OCI-LY7 (cell line): ENCODE measurements at regions not wholly inside any gene's neighbourhood (a gene's known extent, or its start where the extent isn't known, plus 50 kb on each side); places are given as distances from the start of the nearest gene placed in this dataset.

Source experiments
- BruUV-seq: library from RNA; stranded (reverse); fragments of 400-500 nt; replicated peaks from 2 replicates; lab custom pipeline; 2021; lab: Mats Ljungman, UMichigan
- CTCF ChIA-PET: fragments of 300-600 bp; sonication (Branson Sonifier 250); formaldehyde crosslinking; loops from one replicate; lab custom pipeline; 2022; ENCODE audit warnings: antibody characterized with exemption; ENCODE audit not compliant: unreplicated experiment; lab: Charles Lee
- POLR2A ChIA-PET: fragments of 300-600 bp; sonication (Branson Sonifier 250); formaldehyde crosslinking; loops from one replicate; lab custom pipeline; 2022; ENCODE audit warnings: antibody characterized with exemption; lab: Charles Lee
- DNase-seq: peaks from one replicate; pipeline ENCODE4 v3.0.0-alpha.2; 2015; ENCODE audit warnings: low spot score
- H2AFZ ChIP-seq: fragments of 200-600 bp; sonication (generic), shearing (Covaris generic); 2 replicates; pipeline ENCODE4 v1.6.1; 2014; ENCODE audit warnings: mild to moderate bottlenecking, antibody characterized with exemption, low read length, moderate library complexity
- H3K27ac ChIP-seq: fragments of 200-600 bp; sonication (generic); 2 replicates; pipeline ENCODE4 v1.5.1; 2014; ENCODE audit warnings: mixed run types, low read depth, mild to moderate bottlenecking, moderate library complexity, low read length, inconsistent platforms; ENCODE audit not compliant: poor library complexity, severe bottlenecking
- H3K36me3 ChIP-seq: fragments of 200-600 bp; sonication (generic); 2 replicates; pipeline ENCODE4 v1.6.1; 2014; ENCODE audit warnings: mild to moderate bottlenecking, antibody characterized with exemption, low read length, moderate library complexity, mixed read lengths; ENCODE audit not compliant: insufficient read depth
- H3K4me1 ChIP-seq: fragments of 200-600 bp; sonication (generic); 2 replicates; pipeline ENCODE4 v1.5.1; 2014; ENCODE audit warnings: mild to moderate bottlenecking, low read length; ENCODE audit not compliant: insufficient read depth, poor library complexity, severe bottlenecking
- H3K4me2 ChIP-seq: fragments of 200-600 bp; sonication (generic); 2 replicates; pipeline ENCODE4 v1.6.1; 2014; ENCODE audit warnings: mild to moderate bottlenecking, low read length
- H3K4me3 ChIP-seq: fragments of 200-600 bp; sonication (generic); 2 replicates; pipeline ENCODE4 v1.5.1; 2014; ENCODE audit warnings: mild to moderate bottlenecking, low read depth, low read length; ENCODE audit not compliant: poor library complexity, severe bottlenecking
- H3K79me2 ChIP-seq: fragments of 200-600 bp; sonication (generic); 2 replicates; pipeline ENCODE4 v1.6.1; 2016; ENCODE audit warnings: low read depth, mild to moderate bottlenecking, low read length, moderate library complexity, mixed read lengths; ENCODE audit not compliant: insufficient read depth
- H3K9me2 ChIP-seq: fragments of 200-600 bp; sonication (generic); 2 replicates; pipeline ENCODE4 v1.6.1; 2016; ENCODE audit warnings: mild to moderate bottlenecking, low read length, mixed read lengths; ENCODE audit not compliant: insufficient read depth
- H3K9me3 ChIP-seq: fragments of 200-600 bp; sonication (generic); 2 replicates; pipeline ENCODE4 v1.6.1; 2014; ENCODE audit warnings: mild to moderate bottlenecking, mixed run types, low read length, mixed read lengths
- H4K20me1 ChIP-seq: fragments of 200-600 bp; sonication (generic); 2 replicates; pipeline ENCODE4 v1.6.1; 2014; ENCODE audit warnings: mild to moderate bottlenecking, antibody characterized with exemption, low read length, moderate library complexity, mixed read lengths; ENCODE audit not compliant: insufficient read depth
- CTCF ChIP-seq: fragments of 200-600 bp; sonication (generic); conservative IDR thresholded peaks from 2 replicates; pipeline ENCODE4 v1.5.1; 2014; ENCODE audit warnings: mild to moderate bottlenecking, antibody characterized with exemption, low read length, moderate library complexity, mixed read lengths
- EZH2phosphoT487 ChIP-seq: fragments of 200-600 bp; sonication (generic); IDR thresholded peaks from 2 replicates; pipeline ENCODE4 v1.6.1; 2018; ENCODE audit warnings: low read depth, borderline replicate concordance, mild to moderate bottlenecking, mixed run types, antibody characterized with exemption, low read length, moderate library complexity, mixed read lengths
- intact Hi-C: fragments of 100-400 bp; cut with micrococcal nuclease; formaldehyde crosslinking; loops from one replicate; pipeline ENCODE4 v1.10.0; 2022; ENCODE audit not compliant: unreplicated experiment

GRCh38 chr22:49666146-49666809 lies 161.4 kb downstream of the BRD1 start:
- CTCF ChIA-PET: no interaction called here
- TF ChIP-seq CTCF (no peak), EZH2phosphoT487 (no peak)
- Histone ChIP-seq H3K4me1 (peaks cover 19% of the 10 kb centered on the region), H3K36me3 (no peaks in the 10 kb centered on the region), H3K4me2 (peak overlapping the region; percentile 50; the same call in 1 of the 2 replicates), H4K20me1 (no peaks in the 10 kb centered on the region), H3K27ac (no peak overlapping the region), H3K9me2 (no peaks in the 10 kb centered on the region), H3K79me2 (no peaks in the 10 kb centered on the region), H3K4me3 (no peak overlapping the region), H3K9me3 (no peaks in the 10 kb centered on the region), H2AFZ (no peak overlapping the region)
- POLR2A ChIA-PET: interaction anchor here (0.6 to 1.5 kb wide), 5 partner anchors 9 to 265 kb away, joined by 3 to 4 read pairs (median 3); no protein-coding TSS in a partner anchor
- BruUV-seq: no TSS peak
- intact Hi-C loops: loop anchor here (10.0 kb wide), 1 partner anchor 311 kb away; no protein-coding TSS in a partner anchor
- no peak for DNase-seq

- TF ChIP-seq CTCF (no peak), EZH2phosphoT487 (no peak)
- H3K9me2 ChIP-seq: no peaks in the 10 kb centered on the region
- POLR2A ChIA-PET: interaction anchor here (1.5 kb wide), 1 partner anchor 11 kb away, joined by 4 read pairs; no protein-coding TSS in a partner anchor
- H3K9me3 ChIP-seq: no peaks in the 10 kb centered on the region
- intact Hi-C loops: loop anchor here (10.0 kb wide), 1 partner anchor 310 kb away; no protein-coding TSS in a partner anchor
- H3K36me3 ChIP-seq: no peaks in the 10 kb centered on the region
- CTCF ChIA-PET: no interaction called here
- no peak overlapping the region for H3K27ac ChIP-seq
- no peaks in the 10 kb centered on the region for H3K79me2 ChIP-seq
- no peak overlapping the region for H3K4me3 ChIP-seq
- no TSS peak for BruUV-seq
- no peak overlapping the region for H2AFZ ChIP-seq
- H4K20me1 ChIP-seq: no peaks in the 10 kb centered on the region
- no peak overlapping the region for H3K4me2 ChIP-seq
- peaks cover 24% of the 10 kb centered on the region for H3K4me1 ChIP-seq
- DNase-seq: no peak
These were observed 162.8 kb downstream of the BRD1 start for GRCh38 chr22:49664891-49665290.

- TF ChIP-seq EZH2phosphoT487: no peak
- no peak for TF ChIP-seq CTCF
- Histone ChIP-seq H3K4me3 (no peak overlapping the region), H3K79me2 (no peaks in the 10 kb centered on the region), H3K4me2 (no peak overlapping the region), H4K20me1 (no peaks in the 10 kb centered on the region), H3K4me1 (peaks cover 24% of the 10 kb centered on the region), H3K9me2 (no peaks in the 10 kb centered on the region), H2AFZ (no peak overlapping the region), H3K36me3 (no peaks in the 10 kb centered on the region), H3K9me3 (no peaks in the 10 kb centered on the region), H3K27ac (no peak overlapping the region)
- no peak for DNase-seq
- BruUV-seq: no TSS peak
- ChIA-PET CTCF (no interaction called here), POLR2A (no interaction called here)
- intact Hi-C loops: loop anchor here (10.0 kb wide), 1 partner anchor 310 kb away; no protein-coding TSS in a partner anchor
These were observed 163.2 kb downstream of the BRD1 start for GRCh38 chr22:49664371-49664881.
